HG03064 (cell line): ENCODE measurements at regions not wholly inside any gene's neighbourhood (a gene's known extent, or its start where the extent isn't known, plus 50 kb on each side); places are given as distances from the start of the nearest gene placed in this dataset.
"Not testable (repeated sequence)": the region's sequence is repeated elsewhere in the genome, so short reads cannot be mapped to it uniquely, and the experiment has no call there.

ENCODE experiments used
- ATAC-seq: cut with Tn5 transposase; IDR thresholded peaks from one replicate; pipeline ENCODE4 v1.9.1; 2021; ENCODE audit warnings: low read depth; ENCODE audit not compliant: unreplicated experiment

DNA sequence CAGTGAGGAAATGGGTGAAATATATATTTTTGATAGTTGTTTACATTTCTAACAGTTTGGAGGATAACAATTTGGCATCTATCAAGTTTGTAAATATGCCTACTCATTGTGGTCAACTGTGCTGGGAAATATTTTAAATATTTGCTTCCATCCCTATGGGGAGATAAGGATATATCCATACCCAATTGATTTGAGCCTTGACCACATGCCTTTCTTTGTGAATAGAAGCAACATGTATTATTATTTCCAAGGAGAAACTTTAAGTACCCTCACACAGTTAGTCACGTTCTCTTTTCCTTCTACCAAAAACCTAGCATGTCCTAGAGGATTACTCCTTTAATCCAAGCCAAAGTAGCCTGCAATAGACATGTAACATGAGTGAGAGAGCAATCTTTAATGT is 245.4 kb upstream of the CBLB start:
- no peak for ATAC-seq

- ATAC-seq: no peak
Measured at GRCh38 chr3:106114848-106115247, 246.0 kb upstream of the CBLB start.

DNA sequence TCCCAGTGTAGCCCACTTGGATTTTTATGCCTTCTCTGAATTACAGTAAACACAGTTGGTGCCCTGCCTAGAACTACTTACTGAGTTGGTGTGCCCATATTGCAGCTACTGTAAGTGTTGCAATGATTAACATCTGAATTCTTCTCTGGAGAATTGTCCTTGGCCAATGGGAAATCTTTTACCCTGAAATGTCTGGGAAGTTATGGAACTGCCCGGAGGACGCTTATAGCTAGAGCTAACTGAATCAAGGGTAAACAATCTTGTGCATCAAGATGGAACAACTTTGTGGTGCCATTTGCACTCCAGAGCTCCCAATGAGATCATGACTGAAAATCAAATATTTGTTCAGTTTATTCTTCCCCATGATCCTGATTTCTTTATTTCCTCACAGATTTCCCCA is 246.7 kb upstream of the CBLB start:
- ATAC-seq: no peak

- ATAC-seq: no peak
Measured at GRCh38 chr3:106116733-106117489, 248.1 kb upstream of the CBLB start.

GRCh38 chr3:106117490-106117858 is 248.7 kb upstream of the CBLB start:
- ATAC-seq: no peak

GRCh38 chr3:106119614-106120082 is 250.8 kb upstream of the CBLB start:
- ATAC-seq: no peak

GRCh38 chr3:106120356-106120755 is 251.5 kb upstream of the CBLB start:
- ATAC-seq: no peak

DNA sequence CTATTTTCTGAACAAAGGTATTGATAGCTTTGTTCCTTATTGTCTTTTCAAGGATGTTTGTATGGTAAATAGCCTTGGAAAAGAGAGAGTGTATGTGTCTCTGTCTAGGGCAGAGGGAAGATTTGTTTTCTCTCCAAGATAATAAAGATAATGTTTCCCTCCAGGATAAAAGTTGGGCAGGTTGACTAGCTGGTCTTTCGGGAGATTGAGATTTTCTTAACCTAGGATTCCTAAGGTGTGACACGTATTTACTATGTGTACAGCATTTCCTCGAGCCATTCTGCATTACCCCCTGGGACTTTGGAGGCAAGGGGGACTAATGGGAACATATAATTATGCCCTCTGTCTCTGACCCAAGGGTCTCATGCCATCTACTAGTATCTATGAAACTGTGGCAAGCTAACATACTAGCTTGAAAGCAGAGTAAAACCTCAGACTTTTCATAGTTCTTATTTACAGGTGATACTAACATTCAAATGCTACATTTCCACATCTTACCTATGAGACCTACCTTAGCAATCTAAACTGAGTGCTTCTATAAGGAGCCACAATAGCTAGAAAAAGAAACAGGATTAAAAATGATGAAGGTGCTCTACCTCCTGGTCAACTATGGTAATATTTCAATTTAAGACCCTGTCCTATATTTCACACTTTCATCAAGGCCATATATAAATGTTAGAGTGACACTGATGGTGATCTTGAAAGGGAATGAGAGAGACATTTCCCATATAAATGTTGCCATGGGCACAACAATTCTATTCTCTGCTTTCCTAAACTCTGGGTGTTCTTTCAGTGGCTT is 252.9 kb upstream of the CBLB start:
- no peak for ATAC-seq

DNA sequence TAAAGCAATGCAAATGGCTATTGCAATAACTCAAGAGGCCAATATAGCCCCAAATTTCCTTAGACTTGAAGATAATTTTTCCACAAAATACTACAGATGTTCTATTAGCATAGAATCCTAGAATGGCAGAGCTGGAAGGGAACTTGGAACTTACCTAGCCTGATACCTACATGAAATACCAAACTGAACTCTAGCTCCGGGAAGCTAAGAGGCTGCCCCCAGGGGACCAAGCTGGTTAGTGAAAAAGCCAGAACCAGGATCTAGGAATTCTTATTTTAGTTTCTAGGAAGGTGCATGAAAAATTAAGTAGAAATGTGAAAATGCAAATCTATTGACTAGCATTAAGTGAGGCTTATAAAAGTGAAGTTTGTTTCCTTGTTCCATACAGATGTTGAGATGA is 256.0 kb upstream of the CBLB start:
- ATAC-seq: no peak

DNA sequence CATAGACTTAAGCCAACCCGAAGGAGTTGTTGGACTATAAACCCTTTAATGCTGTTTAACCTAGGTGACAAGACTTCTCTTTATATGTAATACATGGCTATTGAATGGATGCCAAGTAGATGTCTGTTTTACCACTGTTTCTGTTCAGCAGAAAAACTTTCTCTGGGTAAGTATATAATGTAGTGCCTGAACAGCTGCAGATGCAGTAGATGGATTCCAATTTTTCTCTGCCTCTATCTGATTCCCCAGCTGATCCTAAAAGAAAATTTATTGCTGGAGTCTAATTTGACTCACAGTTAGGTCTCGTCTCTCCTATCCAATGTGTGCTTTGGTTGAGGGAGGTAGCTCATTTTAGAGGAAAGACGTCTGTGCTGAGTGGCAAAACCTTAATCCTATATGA is 256.5 kb upstream of the CBLB start:
- no peak for ATAC-seq

DNA sequence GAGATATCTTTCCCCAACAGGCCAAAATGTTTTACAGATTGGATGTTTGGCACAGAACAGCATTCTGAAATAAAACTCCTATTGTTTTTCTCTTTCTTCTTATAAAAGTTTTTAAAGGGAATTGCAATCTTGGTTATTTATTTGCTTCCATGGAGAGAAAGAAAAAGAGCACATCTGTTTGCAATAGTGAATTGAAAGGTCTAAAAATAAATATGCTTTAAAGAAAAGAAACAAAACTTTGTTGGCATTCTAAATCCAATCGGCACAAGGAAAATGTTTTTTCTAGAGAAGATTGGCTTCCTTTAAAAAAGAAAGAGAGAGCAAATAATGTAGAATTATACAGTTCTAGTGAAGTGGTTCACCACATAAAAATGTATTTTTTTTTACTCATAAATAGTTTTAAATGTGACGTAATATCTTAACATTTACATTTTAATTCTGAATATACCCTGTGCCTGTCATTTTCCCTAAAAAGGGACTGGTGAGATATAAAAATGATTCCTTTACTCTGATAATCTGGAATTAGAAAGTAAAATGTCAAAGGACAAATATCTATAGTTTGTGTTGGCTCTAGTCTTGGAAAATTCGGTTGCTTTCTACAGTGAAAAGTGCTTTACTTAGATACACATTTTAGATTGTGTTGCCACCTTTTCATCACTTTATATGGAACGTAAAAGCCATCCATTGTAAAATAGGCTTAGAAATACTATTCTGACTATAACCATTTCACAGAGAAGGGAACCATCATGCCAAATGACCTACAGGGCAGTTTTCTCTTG is 257.4 kb upstream of the CBLB start:
- no peak for ATAC-seq

GRCh38 chr3:106126846-106127235 is 258.0 kb upstream of the CBLB start:
- no peak for ATAC-seq

- ATAC-seq: no peak
Measured at GRCh38 chr3:106129939-106130338, 261.1 kb upstream of the CBLB start.

GRCh38 chr3:106130384-106131198 is 261.8 kb upstream of the CBLB start:
- no peak for ATAC-seq

- no peak for ATAC-seq
Measured at GRCh38 chr3:106135451-106136160, 266.8 kb upstream of the CBLB start.

DNA sequence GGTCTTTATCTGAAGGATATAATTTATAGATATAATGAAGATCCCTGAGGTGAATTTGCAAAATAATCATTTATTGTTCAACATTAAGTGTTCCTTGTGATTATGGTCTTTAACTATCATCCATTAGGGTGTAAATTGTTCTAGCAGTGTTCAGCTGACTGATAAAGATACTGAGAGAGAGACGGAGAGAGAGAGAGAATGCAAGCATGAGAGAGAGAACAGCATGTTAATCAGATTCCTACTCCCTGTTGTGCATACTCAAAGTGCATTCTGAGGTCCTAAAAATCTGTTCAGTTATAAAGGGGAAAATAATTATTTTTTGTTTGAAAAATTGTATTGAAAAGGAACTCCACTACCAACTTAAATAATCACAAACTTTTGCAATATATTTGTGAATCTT is 271.0 kb upstream of the CBLB start:
- ATAC-seq: no peak

- ATAC-seq: no peak
Measured at GRCh38 chr3:106140431-106140830, 271.6 kb upstream of the CBLB start.

GRCh38 chr3:106144030-106144429 is 275.2 kb upstream of the CBLB start:
- ATAC-seq: no peak

DNA sequence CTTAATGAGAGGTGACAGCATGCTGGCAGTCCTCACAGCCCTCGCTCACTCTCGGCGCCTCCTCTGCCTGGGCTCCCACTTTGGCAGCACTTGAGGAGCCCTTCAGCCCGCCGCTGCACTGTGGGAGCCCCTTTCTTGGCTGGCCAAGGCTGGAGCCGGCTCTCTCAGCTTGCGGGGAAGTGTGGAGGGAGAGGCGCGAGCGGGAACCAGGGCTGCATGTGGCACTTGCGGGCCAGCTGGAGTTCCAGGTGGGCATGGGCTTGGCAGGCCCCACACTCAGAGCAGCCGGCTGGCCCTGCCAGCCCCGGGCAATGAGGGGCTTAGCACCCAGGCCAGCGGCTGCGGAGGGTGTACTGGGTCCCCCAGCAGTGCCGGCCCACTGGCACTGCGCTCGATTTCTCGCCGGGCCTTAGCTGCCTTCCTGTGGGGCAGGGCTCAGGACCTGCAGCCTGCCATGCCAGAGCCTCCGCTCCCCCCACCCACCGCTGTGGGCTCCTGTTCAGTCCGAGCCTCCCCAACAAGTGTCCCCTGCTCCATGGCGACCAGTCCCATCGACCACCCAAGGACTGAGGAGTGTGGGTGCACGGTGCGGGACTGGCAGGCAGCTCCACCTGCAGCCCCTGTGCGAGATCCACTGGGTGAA is 279.7 kb upstream of the CBLB start:
- ATAC-seq: not testable (repeated sequence)
